Effector memory CD8-positive, alpha-beta T cell (primary cell): ENCODE measurements at regions not wholly inside any gene's neighbourhood (a gene's known extent, or its start where the extent isn't known, plus 50 kb on each side); places are given as distances from the start of the nearest gene placed in this dataset.
"Not testable (repeated sequence)": the region's sequence is repeated elsewhere in the genome, so short reads cannot be mapped to it uniquely, and the experiment has no call there.

Experiments
- ATAC-seq: fragments of 150-1000 bp; cut with Tn5 transposase; replicated peaks from 2 replicates; pipeline ENCODE4 v1.10.0; 2021; ENCODE audit warnings: mild to moderate bottlenecking, moderate library complexity
- DNase-seq, 3 experiments: peaks; one replicate each; pipeline ENCODE4 v3.0.0; 2021
- H3K27ac Mint-ChIP-seq, 2 donors: one replicate each; pipeline ENCODE4 v1.8.0; 2022; ENCODE audit warnings: mild to moderate bottlenecking in 2 of 2, mixed read lengths in 2 of 2, moderate library complexity in 2 of 2
- H3K27me3 Mint-ChIP-seq, 2 donors: one replicate each; pipeline ENCODE4 v1.8.0; 2022; ENCODE audit warnings: mixed read lengths in 2 of 2
- H3K36me3 Mint-ChIP-seq: one replicate; pipeline ENCODE4 v1.8.0; 2022; ENCODE audit warnings: mild to moderate bottlenecking, moderate library complexity, mixed read lengths; ENCODE audit not compliant: insufficient read depth
- H3K4me1 Mint-ChIP-seq, 2 donors: one replicate each; pipeline ENCODE4 v1.8.0; 2022; ENCODE audit warnings: low read depth in 2 of 2, mixed read lengths in 2 of 2
- H3K4me3 Mint-ChIP-seq, 2 donors: one replicate each; pipeline ENCODE4 v1.8.0; 2022; ENCODE audit warnings: mild to moderate bottlenecking in 2 of 2, mixed read lengths in 2 of 2, moderate library complexity in 2 of 2
- H3K9me3 Mint-ChIP-seq, 2 donors: one replicate each; pipeline ENCODE4 v1.8.0; 2022; ENCODE audit warnings: mixed read lengths in 2 of 2

DNA sequence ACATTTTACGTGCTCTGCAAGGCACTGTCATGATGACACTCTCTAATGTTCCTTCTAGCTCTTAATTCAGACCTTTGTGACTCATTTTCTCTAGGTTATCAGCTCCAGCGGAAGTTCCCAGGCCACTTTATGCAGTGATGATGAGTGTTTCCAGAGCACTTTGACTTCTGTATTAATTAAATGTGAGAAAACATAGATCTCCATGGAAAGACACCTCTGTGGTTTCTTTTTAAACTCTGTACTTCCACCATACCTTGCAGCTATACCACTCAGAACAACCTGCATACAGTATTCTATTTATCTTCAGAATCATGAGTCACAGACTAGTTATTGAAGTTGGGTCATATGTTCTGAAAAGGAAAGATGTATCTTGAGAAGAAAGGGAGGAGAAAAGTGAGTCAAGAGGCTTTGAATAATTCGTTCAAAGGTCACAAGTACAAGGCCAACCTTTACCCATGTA lies 175.6 kb upstream of the TENM4 start:
- no peak for ATAC-seq
- H3K27me3 Mint-ChIP-seq: no peaks in the 10 kb centered on the region

DNA sequence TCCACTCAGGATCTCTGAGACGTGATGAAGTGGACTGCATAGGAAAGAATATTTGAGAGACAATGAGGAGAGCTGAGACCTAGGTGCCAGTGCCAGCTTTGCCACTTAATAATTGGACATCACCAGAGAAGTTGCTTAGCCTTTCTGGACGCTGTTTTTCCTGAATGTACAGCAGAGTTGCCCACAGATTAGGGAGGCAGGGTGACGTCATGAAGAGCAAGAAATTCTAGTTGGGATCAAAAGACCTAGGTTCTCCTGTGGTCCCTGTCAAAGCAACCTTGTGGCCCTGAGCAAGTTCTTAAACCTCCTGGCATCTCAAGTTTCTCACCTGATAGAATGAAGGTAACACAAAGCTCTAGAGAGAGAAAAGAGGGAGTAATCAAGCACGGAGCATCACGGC lies 174.6 kb upstream of the TENM4 start:
- Mint-ChIP-seq H3K36me3 (no peaks in the 10 kb centered on the region), H3K27ac (no peak overlapping the region), H3K4me3 (no peak overlapping the region), H3K4me1 (no peaks in the 10 kb centered on the region), H3K9me3 (peaks cover 7 to 18% of the 10 kb centered on the region in 2 donors), H3K27me3 (no peaks in the 10 kb centered on the region)
- DNase-seq (no peak), ATAC-seq (no peak)

More for the DNA sequence above, 175.6 kb upstream of the TENM4 start:
- Mint-ChIP-seq H3K9me3 (peaks cover 7 to 27% of the 10 kb centered on the region in 2 donors), H3K36me3 (no peaks in the 10 kb centered on the region), H3K27ac (no peak overlapping the region), H3K4me1 (no peaks in the 10 kb centered on the region), H3K4me3 (no peak overlapping the region)
- DNase-seq: no peak

DNA sequence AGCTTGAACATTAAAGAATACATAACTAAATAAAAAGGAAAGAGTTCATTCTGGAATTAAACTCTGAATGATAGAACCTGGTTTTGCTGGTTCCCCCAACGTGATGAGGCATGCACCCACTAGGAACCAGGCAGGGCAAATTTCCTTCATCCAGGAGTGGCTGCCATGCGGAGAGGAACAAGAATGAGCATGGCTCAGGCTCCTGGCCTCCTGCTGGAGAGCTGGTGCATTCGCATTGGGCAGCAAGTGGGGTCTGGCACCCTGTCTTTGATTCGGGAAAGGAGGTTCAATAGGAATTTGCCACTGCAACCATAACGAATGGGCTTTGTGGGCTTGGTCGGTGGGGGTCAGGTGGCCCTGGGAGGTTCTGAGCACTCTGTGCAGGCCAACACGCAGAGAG lies 169.8 kb upstream of the TENM4 start:
- H3K36me3 Mint-ChIP-seq: no peaks in the 10 kb centered on the region
- peaks cover 5 to 22% of the 10 kb centered on the region in 2 donors for H3K9me3 Mint-ChIP-seq
- no peaks in the 10 kb centered on the region for H3K27me3 Mint-ChIP-seq
- H3K4me3 Mint-ChIP-seq: no peak overlapping the region
- no peak for ATAC-seq
- H3K4me1 Mint-ChIP-seq: no peaks in the 10 kb centered on the region
- H3K27ac Mint-ChIP-seq: no peak overlapping the region
- no peak for DNase-seq

DNA sequence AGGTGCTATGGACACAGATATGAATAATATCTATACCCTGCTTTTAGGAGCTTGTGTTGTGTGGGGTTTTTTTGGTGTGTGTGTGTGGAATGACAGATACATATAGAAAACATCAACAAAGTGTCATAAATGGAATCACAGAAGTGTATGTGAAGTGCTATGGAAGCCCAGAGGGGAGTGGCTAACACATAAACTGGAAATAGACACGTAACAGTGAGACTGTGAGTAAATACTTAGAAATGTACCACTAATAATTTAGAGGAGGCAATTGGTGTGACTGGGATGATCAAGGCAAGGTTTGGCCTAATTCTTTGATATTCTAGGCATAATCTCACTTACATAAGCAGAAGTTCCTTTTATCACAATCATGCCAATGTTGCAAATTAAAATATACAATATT lies 169.3 kb upstream of the TENM4 start:
- DNase-seq (no peak), ATAC-seq (no peak)
- Mint-ChIP-seq H3K27ac (no peak overlapping the region), H3K4me1 (no peaks in the 10 kb centered on the region), H3K36me3 (no peaks in the 10 kb centered on the region), H3K9me3 (peaks cover 5 to 22% of the 10 kb centered on the region in 2 donors), H3K4me3 (no peak overlapping the region), H3K27me3 (no peaks in the 10 kb centered on the region)

DNA sequence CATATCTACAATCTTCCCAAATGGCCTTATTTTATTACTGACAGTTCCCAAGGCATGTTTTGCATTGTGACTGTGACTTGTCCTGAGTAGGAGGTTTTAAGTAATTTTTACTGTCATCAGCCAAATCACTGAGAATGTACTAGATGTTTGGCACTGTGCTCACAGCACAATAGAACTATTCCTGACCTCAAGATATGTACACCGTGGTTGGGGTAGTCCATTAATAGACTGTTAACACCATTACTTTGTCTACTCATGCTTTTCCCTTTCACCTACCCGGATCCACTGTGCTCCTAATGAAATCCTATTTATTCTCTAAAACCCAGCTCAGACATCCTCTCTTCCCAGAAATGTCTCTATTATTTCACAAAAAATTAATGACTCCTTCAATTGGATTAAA lies 168.7 kb upstream of the TENM4 start:
- no peak overlapping the region for H3K4me3 Mint-ChIP-seq
- H3K27ac Mint-ChIP-seq: no peak overlapping the region
- H3K36me3 Mint-ChIP-seq: no peaks in the 10 kb centered on the region

DNA sequence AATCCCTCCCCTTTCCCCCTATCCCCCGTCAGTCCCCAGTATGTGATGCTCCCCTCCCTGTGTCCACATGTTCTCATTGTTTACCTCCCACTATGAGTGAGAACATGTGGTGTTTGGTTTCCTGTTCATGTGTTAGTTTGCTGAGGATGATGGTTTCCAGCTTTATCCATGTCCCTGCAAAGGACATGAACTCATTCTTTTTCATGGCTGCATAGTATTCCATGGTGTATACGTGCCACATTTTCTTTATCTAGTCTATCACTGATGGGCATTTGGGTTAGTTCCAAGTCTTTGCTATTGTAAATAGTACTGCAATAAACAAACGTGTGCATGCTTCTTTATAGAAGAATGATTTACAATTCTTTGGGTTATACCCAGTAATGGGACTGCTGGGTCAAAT lies 165.6 kb upstream of the TENM4 start:
- not testable (repeated sequence) for ATAC-seq, DNase-seq, H3K4me3 Mint-ChIP-seq, H3K4me1 Mint-ChIP-seq, H3K27me3 Mint-ChIP-seq, H3K36me3 Mint-ChIP-seq, H3K27ac Mint-ChIP-seq
- H3K9me3 Mint-ChIP-seq: peaks cover 9 to 37% of the 10 kb centered on the region in 2 donors

More for the DNA sequence above, 168.7 kb upstream of the TENM4 start:
- Mint-ChIP-seq H3K27me3 (no peaks in the 10 kb centered on the region), H3K4me1 (no peaks in the 10 kb centered on the region), H3K9me3 (peaks cover 5 to 22% of the 10 kb centered on the region in 2 donors)
- DNase-seq (no peak), ATAC-seq (no peak)

DNA sequence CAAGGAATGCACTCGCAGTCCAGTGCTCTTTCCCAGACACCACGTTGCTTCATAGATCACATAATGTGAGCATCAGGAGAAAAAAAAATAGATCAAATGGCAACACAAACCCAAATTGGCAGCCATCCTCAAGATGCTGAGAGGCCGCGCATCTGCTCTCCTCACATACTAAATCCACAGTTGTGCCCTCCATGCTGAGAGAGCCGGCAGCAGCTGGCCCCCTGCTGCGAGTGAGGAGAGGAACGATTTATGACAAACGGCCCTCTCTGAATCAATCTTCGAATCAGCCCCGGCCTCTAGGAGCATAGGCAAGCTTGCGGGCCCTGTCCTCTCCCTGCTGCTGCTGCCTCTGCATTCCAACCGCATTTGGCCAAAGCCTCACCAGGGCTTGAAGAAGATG lies 159.9 kb upstream of the TENM4 start:
- no peaks in the 10 kb centered on the region for H3K27me3 Mint-ChIP-seq
- peaks cover 2% of the 10 kb centered on the region for H3K36me3 Mint-ChIP-seq
- H3K27ac Mint-ChIP-seq: no peak overlapping the region
- no peak overlapping the region for H3K4me3 Mint-ChIP-seq
- DNase-seq: no peak
- peaks cover 15 to 33% of the 10 kb centered on the region in 2 donors for H3K9me3 Mint-ChIP-seq
- ATAC-seq: no peak
- H3K4me1 Mint-ChIP-seq: no peaks in the 10 kb centered on the region

DNA sequence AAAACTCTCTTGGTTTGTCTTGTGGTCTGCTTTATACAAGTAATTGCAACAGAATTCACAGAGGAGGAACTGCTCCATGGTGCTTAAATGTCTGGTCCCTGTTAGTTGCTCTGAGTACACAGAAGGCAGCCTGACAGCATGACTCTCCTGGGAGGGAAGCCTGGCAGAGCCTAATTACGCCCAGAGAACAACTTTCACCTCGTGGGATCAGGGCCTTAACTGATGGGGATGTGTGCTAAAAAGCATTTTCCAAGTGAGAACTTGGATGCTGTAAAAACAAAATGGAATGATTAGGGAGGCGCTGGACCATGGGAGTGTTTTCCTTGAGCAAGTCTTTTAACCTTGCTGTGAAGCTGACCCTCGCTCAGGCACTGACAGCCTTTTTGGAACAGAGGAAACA lies 154.0 kb upstream of the TENM4 start:
- ATAC-seq (no peak), DNase-seq (no peak)
- Mint-ChIP-seq H3K36me3 (no peaks in the 10 kb centered on the region), H3K27me3 (no peaks in the 10 kb centered on the region), H3K4me1 (no peaks in the 10 kb centered on the region), H3K4me3 (no peak overlapping the region), H3K9me3 (peaks cover 11 to 18% of the 10 kb centered on the region in 2 donors), H3K27ac (no peak overlapping the region)

DNA sequence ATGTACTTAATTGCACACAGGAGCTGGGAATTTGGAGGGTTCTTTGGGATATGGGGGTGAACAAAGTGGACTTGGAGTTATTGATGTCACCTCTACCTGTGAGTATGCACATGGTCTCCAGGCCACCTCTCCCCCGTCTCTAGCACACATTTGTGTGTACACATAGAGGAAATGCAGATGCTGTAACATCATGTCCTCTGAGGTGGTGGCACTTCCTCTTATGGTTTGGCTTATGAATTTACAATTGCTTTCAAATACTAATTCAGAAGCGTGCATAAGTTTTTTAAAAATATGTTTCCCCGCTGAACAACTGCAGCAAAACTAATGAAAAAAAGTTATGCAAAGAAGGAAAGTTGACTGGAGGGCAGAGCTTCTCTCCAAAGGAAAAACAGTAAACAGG lies 152.0 kb upstream of the TENM4 start:
- H3K4me1 Mint-ChIP-seq: no peaks in the 10 kb centered on the region
- no peaks in the 10 kb centered on the region for H3K36me3 Mint-ChIP-seq
- DNase-seq: no peak
- H3K9me3 Mint-ChIP-seq: peaks cover 7 to 19% of the 10 kb centered on the region in 2 donors
- no peak for ATAC-seq
- no peak overlapping the region for H3K4me3 Mint-ChIP-seq
- H3K27me3 Mint-ChIP-seq: no peaks in the 10 kb centered on the region
- H3K27ac Mint-ChIP-seq: no peak overlapping the region

DNA sequence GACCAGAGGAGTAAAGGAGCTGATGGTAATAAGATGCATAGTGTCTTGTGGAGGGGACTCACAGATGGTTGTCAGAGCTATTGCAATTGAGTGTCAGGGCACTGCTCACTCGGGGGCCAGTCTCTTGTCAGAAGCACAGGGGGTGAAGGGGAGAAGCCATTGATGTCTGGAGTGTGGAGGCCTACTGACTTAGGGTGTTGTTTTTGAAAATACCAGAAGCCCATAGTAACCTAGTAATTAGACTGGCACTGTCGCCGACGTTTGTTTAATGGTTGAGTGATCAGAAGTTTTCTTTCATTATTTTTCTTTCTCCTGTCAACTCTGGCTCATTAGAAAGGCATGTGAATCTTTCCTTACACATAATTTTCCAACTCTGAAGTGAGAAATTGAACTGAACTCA lies 151.6 kb upstream of the TENM4 start:
- H3K27ac Mint-ChIP-seq: no peak overlapping the region
- H3K4me1 Mint-ChIP-seq: no peaks in the 10 kb centered on the region
- peaks cover 7 to 21% of the 10 kb centered on the region in 2 donors for H3K9me3 Mint-ChIP-seq
- DNase-seq: no peak
- H3K36me3 Mint-ChIP-seq: no peaks in the 10 kb centered on the region
- H3K4me3 Mint-ChIP-seq: no peak overlapping the region
- no peaks in the 10 kb centered on the region for H3K27me3 Mint-ChIP-seq
- no peak for ATAC-seq

DNA sequence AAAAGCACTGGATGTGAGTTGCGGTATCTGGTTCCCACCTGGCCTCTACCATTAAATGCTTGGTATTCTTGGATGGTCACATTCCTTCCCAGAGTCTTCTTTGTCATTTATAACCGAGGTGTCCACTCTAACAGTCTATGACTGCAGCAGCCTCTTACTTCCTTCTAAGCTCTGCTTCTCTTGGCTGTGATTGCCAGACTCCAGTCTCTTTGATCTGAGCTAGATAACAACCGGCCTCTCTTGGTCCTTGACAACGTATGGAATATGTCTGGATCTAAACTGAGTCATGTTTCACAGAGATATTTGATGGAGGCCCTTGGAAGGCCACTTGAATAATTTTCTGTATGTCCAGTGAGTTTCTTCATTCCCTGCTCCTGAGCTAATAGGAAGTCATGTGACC lies 141.6 kb upstream of the TENM4 start:
- DNase-seq: no peak
- ATAC-seq: no peak
- H3K9me3 Mint-ChIP-seq: peaks cover 6 to 21% of the 10 kb centered on the region in 2 donors
- H3K27me3 Mint-ChIP-seq: no peaks in the 10 kb centered on the region
- no peak overlapping the region for H3K4me3 Mint-ChIP-seq
- H3K27ac Mint-ChIP-seq: no peak overlapping the region
- H3K36me3 Mint-ChIP-seq: peaks cover 3% of the 10 kb centered on the region
- no peaks in the 10 kb centered on the region for H3K4me1 Mint-ChIP-seq

DNA sequence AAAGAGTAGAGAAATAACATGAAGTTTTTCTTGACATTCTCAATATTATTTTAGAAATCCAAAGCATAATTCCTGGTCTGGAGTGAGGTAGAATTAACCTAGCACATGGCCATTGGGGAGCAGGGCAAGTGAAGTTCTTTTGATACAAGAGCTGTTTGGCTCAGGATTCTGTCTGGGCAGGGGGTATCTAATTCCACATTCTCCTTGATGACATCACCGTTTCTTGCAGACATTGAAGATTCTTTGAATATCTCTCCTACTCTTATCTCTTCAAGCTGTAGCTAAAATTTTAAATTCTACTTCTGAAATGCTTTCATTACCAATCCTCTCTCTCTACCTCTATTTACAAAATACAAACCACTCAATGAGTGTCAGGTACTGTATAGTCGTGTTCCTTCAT lies 138.2 kb upstream of the TENM4 start:
- H3K9me3 Mint-ChIP-seq: peaks cover 5 to 11% of the 10 kb centered on the region in 2 donors
- no peaks in the 10 kb centered on the region for H3K36me3 Mint-ChIP-seq
- no peak for DNase-seq
- no peak overlapping the region for H3K27ac Mint-ChIP-seq
- no peaks in the 10 kb centered on the region for H3K27me3 Mint-ChIP-seq
- ATAC-seq: no peak
- H3K4me3 Mint-ChIP-seq: no peak overlapping the region
- H3K4me1 Mint-ChIP-seq: no peaks in the 10 kb centered on the region

DNA sequence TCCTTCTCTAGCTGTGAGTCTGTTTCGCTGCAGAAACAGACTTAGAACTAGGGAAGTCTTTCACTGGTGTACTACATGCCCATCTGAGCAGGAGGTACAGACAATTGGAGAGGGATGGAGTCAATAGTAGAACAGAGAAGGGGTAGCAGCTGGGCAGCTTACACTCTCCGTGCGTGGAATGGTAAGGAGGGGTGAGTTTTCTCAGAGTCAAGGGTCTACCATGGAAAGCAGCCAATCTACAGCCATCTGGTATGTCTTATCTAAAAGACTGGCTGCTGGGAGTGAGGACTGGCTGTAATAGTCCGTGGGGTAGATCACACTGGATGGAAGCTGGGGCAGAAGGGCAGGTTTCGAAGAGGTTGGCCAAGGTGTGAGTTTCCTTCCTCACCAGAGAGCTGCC lies 137.3 kb upstream of the TENM4 start:
- Mint-ChIP-seq H3K9me3 (peaks cover 5 to 11% of the 10 kb centered on the region in 2 donors), H3K27ac (no peak overlapping the region), H3K4me3 (no peak overlapping the region), H3K4me1 (no peaks in the 10 kb centered on the region), H3K27me3 (no peaks in the 10 kb centered on the region), H3K36me3 (no peaks in the 10 kb centered on the region)
- DNase-seq (no peak), ATAC-seq (no peak)

DNA sequence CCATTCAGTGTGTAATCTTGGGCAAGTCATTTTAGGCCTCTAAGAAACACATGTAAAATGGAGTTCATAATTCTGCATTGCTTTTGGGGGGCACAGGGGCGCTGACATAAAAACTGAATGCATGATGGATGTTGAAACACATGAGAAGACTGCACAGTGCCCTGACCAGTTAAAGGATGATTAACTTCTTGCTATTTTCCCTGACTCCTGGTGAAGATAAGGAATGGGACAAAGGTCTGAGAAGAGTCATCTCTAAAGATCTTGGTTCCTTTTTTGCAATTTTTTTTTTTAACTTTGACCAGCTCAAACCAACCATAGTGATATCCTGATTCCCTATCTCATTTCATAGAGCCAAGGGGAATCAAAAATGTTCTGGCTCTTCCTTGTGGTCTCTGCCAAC lies 134.9 kb upstream of the TENM4 start:
- Mint-ChIP-seq H3K27me3 (no peaks in the 10 kb centered on the region), H3K9me3 (peaks cover 5 to 11% of the 10 kb centered on the region in 2 donors), H3K4me3 (no peak overlapping the region), H3K27ac (no peak overlapping the region), H3K36me3 (no peaks in the 10 kb centered on the region), H3K4me1 (no peaks in the 10 kb centered on the region)
- ATAC-seq (no peak), DNase-seq (no peak)

DNA sequence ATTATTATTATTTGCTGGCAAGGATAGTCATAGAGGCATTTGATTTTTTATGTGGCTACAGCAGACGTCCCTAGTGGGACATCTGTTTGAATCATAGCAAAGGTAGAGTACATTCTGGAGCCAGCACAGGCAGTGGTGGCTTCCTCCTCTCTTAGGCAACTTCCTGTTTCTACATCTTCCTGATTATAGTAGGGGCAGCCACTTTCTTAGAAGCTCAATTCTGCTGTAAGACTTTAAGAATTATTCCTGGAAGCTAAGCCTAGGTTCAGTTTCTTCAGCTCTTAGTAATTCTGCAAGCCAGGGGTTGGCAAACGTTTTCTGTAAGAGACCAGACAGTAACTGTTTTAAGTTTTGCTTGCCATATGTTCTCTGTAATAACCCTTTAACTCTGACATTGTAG lies 129.3 kb upstream of the TENM4 start:
- Mint-ChIP-seq H3K27ac (no peak overlapping the region), H3K36me3 (no peaks in the 10 kb centered on the region), H3K9me3 (no peaks in the 10 kb centered on the region), H3K4me1 (no peaks in the 10 kb centered on the region), H3K27me3 (no peaks in the 10 kb centered on the region), H3K4me3 (no peak overlapping the region)
- ATAC-seq (no peak), DNase-seq (no peak)
